Stimulated activated naive CD8-positive, alpha-beta T cell treated with anti-CD3 and anti-CD28 coated beads, Interleukin-15, amount 100 ng/mL, for 72 hours (primary cell): ENCODE measurements at regions not wholly inside any gene's neighbourhood (a gene's known extent, or its start where the extent isn't known, plus 50 kb on each side); places are given as distances from the start of the nearest gene placed in this dataset.

Experiments
- ATAC-seq: fragments of 150-1000 bp; cut with Tn5 transposase; 2 replicates; pipeline ENCODE4 v1.10.0; 2021; ENCODE audit warnings: mild to moderate bottlenecking, moderate library complexity
- DNase-seq, 2 donors: peaks; one replicate each; pipeline ENCODE4 v3.0.0; 2021 to 2022
- H3K27ac Mint-ChIP-seq, 2 donors: one replicate each; pipeline ENCODE4 v1.8.0; 2022; ENCODE audit warnings: mild to moderate bottlenecking in 2 of 2, mixed read lengths in 2 of 2, moderate library complexity in 2 of 2
- H3K27me3 Mint-ChIP-seq: one replicate; pipeline ENCODE4 v1.8.0; 2022; ENCODE audit warnings: mixed read lengths
- H3K4me1 Mint-ChIP-seq: one replicate; pipeline ENCODE4 v1.8.0; 2022; ENCODE audit warnings: mild to moderate bottlenecking, mixed read lengths
- H3K4me3 Mint-ChIP-seq, 2 donors: one replicate each; pipeline ENCODE4 v1.8.0; 2022; ENCODE audit warnings: mild to moderate bottlenecking in 2 of 2, mixed read lengths in 2 of 2, moderate library complexity in 1 of 2
- H3K9me3 Mint-ChIP-seq, 2 donors: one replicate each; pipeline ENCODE4 v1.8.0; 2022; ENCODE audit warnings: mixed read lengths in 2 of 2

DNA sequence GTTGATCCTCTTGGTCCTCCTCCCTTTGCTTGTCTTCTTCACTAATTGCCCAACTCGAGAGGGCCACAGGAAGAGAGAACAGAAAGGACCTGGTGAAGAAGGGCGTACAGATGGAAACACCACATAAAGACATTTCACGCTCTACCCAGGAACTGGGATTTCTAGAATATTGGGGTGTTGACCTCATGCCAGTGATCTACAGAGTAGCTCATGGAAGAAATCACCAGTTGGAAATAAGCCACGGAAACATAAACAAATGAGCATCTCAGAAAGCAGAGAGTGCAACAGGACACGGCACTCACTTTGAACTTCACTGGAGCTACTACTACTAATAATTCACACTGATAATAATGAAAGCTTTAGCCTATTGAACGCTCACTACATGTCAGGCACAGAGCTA is 84.6 kb upstream of the ARHGEF3 start:
- Mint-ChIP-seq H3K9me3 (no peaks in the 10 kb centered on the region), H3K4me1 (peaks cover 89% of the 10 kb centered on the region), H3K27me3 (no peaks in the 10 kb centered on the region), H3K27ac (peak overlapping the region; percentile 19 to 28), H3K4me3 (peak overlapping the region; percentile 55 to 76)
- ATAC-seq: no peak
- no peak for DNase-seq

DNA sequence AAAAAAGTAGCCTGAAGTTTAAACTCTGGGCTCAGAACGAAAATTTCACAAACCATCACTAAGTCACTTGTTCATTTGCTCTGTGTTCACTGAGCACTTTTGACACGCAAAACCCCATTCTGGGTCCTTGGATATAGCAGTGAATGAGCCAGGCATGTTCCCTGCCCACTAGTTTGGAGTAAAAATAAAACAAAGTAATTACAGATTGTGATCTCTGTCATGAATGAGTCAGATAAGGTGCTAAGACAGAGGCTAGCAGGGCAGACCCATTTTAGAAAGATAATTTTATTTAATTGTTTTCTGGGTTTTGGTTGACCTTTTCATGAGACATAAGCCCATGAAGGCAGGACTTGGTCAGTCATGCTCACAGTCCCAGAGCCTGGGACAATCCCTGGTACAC is 84.1 kb upstream of the ARHGEF3 start:
- DNase-seq (no peak), ATAC-seq (peak; percentile 48)
- Mint-ChIP-seq H3K9me3 (no peaks in the 10 kb centered on the region), H3K4me3 (peak overlapping the region; percentile 55 to 76), H3K27me3 (no peaks in the 10 kb centered on the region), H3K4me1 (peaks cover 89% of the 10 kb centered on the region), H3K27ac (peak overlapping the region in 1 of 2 donors; percentile 28)

DNA sequence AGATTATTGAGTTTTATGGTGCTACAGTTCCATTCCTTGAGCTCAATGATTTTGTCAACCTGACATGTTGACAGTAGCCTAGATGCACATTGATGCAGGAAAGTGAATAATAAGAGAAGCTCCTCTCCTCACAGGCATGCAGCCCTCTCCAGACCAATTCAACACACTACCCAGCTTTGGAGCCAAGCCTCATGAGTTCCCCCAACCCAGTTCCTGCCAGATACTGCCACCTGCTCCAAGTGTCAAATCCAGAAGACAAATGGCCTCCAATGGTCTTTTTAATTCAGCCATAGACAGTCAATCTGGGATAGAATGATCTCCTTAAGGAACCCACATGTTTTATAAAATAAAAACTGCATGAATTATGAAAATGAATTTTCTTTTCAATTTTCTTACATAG is 83.7 kb upstream of the ARHGEF3 start:
- ATAC-seq (no peak), DNase-seq (no peak)
- Mint-ChIP-seq H3K9me3 (no peaks in the 10 kb centered on the region), H3K27me3 (no peaks in the 10 kb centered on the region), H3K4me1 (peaks cover 89% of the 10 kb centered on the region), H3K27ac (no peak overlapping the region), H3K4me3 (no peak overlapping the region)

DNA sequence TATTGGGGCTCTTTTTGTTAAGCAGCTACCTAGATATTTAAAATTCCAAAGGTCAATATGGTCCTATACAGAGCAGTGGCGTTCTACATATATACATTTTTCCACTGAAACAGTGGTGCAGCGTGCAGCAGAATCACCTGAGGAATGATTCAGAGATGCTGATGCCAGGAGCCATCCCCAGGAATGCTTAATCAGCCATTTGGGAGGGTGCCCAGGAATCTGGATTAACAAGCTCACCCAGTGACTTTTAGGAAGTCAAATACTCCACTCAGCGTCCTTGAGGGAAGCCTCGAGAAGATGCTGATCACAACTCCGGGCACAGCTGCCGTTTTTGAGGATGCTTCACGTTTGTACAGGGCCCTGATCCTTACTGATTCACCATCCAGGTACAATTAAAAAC is 82.6 kb upstream of the ARHGEF3 start:
- ATAC-seq (no peak), DNase-seq (no peak)
- no peaks in the 10 kb centered on the region for H3K27me3 Mint-ChIP-seq
- no peaks in the 10 kb centered on the region for H3K9me3 Mint-ChIP-seq
- no peak overlapping the region for H3K27ac Mint-ChIP-seq
- H3K4me1 Mint-ChIP-seq: peaks cover 93% of the 10 kb centered on the region
- no peak overlapping the region for H3K4me3 Mint-ChIP-seq

DNA sequence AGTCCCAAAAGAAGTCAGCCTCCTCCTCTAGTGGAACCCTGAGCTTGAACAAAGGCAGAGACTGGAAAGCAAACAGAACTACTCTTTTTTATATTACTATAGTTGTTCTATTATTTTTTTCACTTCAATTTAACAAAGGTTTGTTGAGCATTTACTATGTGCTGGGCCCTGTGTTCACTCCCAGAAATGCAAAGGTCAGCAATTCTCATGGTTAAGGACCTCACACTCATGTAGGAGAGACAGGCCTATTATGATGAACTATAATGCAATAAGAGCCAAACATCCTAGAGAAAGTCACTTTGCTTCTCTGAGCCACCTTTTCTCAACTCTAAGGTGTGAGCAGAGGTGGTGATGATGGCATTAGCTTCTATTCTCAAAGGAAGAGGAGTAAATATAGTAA is 82.1 kb upstream of the ARHGEF3 start:
- no peak for DNase-seq

DNA sequence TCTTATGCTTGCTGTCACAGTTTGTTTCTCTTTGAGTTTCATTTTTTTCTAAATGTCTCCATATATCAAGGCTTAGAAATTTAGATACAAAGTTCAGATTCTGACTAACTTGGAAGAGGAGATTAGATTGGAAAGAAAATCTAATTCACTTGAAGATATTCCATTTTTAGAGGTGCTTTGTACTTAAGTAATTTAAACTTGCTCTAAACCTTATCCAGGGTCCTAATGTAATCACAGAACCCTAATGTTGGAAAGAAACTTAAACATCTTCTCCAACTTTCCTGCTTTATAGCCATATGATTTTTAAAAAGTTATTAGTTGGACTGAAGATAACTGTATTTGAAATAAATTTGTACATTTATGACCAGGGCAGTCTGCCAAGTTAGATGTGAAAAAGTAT is 81.1 kb upstream of the ARHGEF3 start:
- no peaks in the 10 kb centered on the region for H3K9me3 Mint-ChIP-seq
- DNase-seq (no peak), ATAC-seq (no peak)
- no peak overlapping the region for H3K4me3 Mint-ChIP-seq
- no peaks in the 10 kb centered on the region for H3K27me3 Mint-ChIP-seq
- peaks cover 93% of the 10 kb centered on the region for H3K4me1 Mint-ChIP-seq
- no peak overlapping the region for H3K27ac Mint-ChIP-seq

More for the DNA sequence above, 82.1 kb upstream of the ARHGEF3 start:
- H3K9me3 Mint-ChIP-seq: no peaks in the 10 kb centered on the region
- no peak for ATAC-seq
- H3K27ac Mint-ChIP-seq: no peak overlapping the region
- H3K4me3 Mint-ChIP-seq: no peak overlapping the region
- H3K4me1 Mint-ChIP-seq: peaks cover 93% of the 10 kb centered on the region
- H3K27me3 Mint-ChIP-seq: no peaks in the 10 kb centered on the region

DNA sequence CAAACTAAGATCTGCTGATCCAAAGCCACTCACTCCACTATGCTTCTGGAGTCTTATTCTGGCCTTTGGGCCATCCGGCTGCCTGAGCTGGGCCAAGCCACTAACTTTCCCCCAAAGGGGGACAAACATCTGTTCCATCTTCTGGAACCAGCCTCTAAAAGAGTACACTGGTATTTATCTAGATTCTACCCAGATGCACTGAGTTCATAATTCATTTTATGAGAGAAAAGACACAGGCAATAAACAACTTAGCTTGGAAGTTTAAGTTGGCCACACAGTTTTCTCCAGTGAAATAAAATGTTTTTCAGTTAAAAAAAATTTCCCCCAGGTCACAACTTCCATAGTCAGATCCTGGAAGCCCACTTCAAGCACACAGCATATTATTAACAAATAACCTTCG is 80.1 kb upstream of the ARHGEF3 start:
- Mint-ChIP-seq H3K4me1 (peaks cover 93% of the 10 kb centered on the region), H3K27ac (no peak overlapping the region)
- ATAC-seq: no peak

DNA sequence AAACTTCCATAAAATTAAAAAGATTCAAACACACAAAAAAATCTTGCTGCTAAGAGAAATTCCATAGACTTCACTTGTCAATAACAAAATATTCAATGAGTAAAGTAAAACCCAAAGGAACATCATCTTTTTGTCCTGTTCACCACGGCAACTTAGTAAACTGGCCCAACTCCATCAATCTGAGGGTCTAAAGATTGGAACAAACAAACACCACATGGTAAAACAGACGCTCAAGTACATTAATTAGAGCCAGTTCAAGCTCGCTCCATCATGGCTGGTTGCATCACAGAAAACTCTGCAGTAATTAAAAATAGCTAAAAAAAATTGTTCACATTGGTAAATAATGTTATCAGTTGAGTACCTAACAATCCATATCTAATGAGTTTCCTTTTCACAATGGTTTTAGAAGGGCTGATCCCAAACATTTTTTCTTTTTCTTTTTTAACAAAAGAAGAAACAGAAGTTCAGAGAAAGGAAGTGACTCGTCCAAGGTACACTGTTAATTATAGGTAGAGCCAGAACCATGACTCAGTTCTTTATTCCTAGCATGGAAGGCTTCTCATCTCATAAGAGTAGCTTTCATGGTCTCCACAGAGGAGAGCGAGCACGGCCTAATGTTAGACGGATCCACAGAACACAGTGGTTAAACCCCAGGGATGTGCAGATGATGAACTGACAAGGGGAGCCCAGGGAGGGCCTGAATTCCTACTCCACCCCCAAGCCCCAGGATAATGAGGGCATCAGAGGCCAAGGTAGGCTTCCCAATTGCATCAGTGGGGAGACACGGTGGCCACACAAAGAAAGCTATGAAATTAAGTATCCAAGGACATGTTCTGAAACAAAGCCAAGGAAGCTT is 79.2 kb upstream of the ARHGEF3 start:
- H3K4me3 Mint-ChIP-seq: no peak overlapping the region
- ATAC-seq (no peak), DNase-seq (no peak)
- peaks cover 93% of the 10 kb centered on the region for H3K4me1 Mint-ChIP-seq
- H3K9me3 Mint-ChIP-seq: no peaks in the 10 kb centered on the region
- no peaks in the 10 kb centered on the region for H3K27me3 Mint-ChIP-seq
- H3K27ac Mint-ChIP-seq: peak overlapping the region in 1 of 2 donors; percentile 53

More for the DNA sequence above, 80.1 kb upstream of the ARHGEF3 start:
- Mint-ChIP-seq H3K27me3 (no peaks in the 10 kb centered on the region), H3K9me3 (no peaks in the 10 kb centered on the region), H3K4me3 (no peak overlapping the region)
- DNase-seq: no peak

DNA sequence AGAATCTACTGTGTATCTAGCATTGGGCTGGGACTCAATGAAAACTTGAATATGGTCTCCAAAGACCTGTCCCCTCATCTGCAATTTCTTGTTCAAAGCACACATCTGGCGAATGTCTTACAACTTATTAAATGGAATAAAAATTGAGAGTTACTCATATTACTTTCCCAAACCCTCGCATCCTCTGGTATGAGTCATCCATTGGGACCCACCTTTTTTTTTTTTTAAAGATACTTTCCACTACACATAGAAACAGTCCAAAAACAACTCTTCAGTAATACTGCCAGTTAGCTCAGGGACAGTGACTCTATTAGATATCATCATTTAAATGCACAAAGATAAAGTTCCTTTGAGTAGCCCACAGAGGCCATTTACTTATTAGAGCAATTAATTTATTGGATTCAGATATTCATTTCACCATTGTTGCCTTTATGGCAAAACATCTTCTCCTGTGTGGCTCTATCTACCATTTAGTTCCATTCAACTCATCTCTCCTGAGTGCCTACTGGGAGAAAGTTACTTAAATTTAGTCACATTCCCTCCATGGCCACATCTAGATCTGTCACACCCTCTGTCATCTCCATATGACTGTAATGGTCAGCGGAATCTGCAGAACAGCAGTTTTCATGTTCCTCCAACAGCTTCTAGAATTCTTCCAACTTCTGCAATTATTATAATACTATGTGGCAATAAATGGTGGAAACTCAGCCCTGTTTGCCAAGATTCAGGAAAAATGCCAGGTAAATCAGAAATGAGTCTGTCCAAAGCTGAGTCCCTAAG is 77.9 kb upstream of the ARHGEF3 start:
- H3K27ac Mint-ChIP-seq: peak overlapping the region; percentile 84 to 89
- DNase-seq: no peak
- no peaks in the 10 kb centered on the region for H3K27me3 Mint-ChIP-seq
- peak overlapping the region; percentile 48 to 66 for H3K4me3 Mint-ChIP-seq
- peak; percentile 64 for ATAC-seq
- peaks cover 91% of the 10 kb centered on the region for H3K4me1 Mint-ChIP-seq
- no peaks in the 10 kb centered on the region for H3K9me3 Mint-ChIP-seq

DNA sequence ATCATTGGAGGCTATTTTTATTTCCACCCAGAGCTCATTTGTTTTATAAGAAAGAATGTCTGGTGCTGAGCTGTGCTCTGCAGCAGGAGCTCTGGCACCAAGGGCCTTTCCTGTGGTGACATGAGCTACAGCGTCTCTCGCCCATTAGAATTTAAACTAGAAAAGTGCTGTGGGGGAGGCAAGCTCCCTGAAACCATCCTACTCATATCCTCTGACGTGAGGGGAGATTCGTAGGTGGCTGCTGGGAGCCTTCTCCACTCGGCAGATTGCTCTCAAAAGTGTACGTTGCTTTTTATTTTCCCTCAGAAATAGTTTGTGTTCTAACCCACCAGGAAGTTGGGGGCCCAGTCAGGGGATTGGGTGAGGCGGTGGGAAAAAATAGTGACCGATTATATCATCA is 76.3 kb upstream of the ARHGEF3 start:
- Mint-ChIP-seq H3K9me3 (no peaks in the 10 kb centered on the region), H3K27me3 (no peaks in the 10 kb centered on the region), H3K4me1 (peaks cover 92% of the 10 kb centered on the region), H3K4me3 (peak overlapping the region; percentile 79 to 81), H3K27ac (peak overlapping the region; percentile 87 to 95)
- ATAC-seq: peak; percentile 94
- DNase-seq: peak; percentile 45 to 69

DNA sequence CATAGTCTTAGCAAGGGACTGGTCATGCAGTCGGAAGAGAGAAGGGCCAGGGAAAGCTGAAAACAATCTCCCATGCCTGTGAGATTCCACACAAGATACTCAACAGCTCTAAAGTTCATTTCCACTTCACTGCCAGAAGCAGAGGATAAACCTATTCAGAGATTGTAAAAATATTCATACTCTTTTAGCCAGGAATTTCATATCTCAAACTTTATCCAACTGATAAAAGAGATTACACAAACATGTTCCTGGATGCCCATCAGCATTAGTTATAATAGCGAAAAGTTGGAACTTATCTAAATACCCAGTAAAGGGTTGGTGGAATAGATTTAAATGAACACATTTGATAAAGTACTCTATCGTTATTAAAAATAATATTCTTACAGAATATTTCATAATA is 75.2 kb upstream of the ARHGEF3 start:
- Mint-ChIP-seq H3K9me3 (no peaks in the 10 kb centered on the region), H3K4me3 (peak overlapping the region in 1 of 2 donors; percentile 41), H3K27ac (peak overlapping the region in 1 of 2 donors; percentile 52), H3K27me3 (no peaks in the 10 kb centered on the region), H3K4me1 (peaks cover 86% of the 10 kb centered on the region)
- DNase-seq: no peak
- no peak for ATAC-seq

DNA sequence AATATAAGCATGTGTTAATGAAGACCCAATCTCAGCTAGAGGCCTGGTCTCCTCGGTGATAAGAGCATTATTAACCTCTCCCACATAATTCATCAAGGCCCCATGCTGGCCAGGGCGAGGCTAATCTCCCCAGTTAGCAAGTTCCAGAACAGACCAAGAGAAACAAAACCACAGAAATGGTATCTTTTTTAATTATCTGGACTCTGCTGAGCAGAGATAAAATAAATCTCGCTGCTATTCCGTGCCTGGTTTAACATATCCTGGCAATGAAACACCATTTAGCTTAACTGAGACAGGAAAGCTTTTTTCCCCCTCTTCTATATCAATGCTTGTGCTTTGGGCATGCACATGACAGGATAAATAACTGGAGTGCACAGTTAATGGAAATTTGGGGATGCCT is 72.5 kb upstream of the ARHGEF3 start:
- no peak overlapping the region for H3K27ac Mint-ChIP-seq
- H3K4me3 Mint-ChIP-seq: no peak overlapping the region
- no peaks in the 10 kb centered on the region for H3K9me3 Mint-ChIP-seq
- ATAC-seq: no peak
- peaks cover 73% of the 10 kb centered on the region for H3K4me1 Mint-ChIP-seq
- DNase-seq: no peak
- no peaks in the 10 kb centered on the region for H3K27me3 Mint-ChIP-seq

DNA sequence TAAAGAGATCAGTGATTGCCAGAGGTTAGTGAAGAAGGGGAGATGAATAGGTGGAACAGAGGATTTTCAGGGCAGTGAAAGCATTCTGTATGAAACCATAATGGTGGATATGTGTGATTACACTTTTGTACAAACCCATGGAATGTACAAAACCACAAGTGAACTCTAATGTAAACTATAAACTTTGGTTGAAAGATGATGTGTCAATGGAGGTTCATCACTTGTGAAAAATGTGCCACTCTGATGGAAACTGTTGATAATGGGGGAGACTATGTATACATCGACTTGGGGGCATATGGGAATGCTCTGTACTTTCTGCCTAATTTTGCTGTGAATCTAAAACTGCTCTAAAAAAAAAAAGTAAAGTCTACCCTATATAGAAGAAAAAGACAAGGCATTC is 68.7 kb upstream of the ARHGEF3 start:
- no peaks in the 10 kb centered on the region for H3K9me3 Mint-ChIP-seq
- ATAC-seq (no peak), DNase-seq (no peak)
- no peaks in the 10 kb centered on the region for H3K27me3 Mint-ChIP-seq
- no peak overlapping the region for H3K27ac Mint-ChIP-seq
- H3K4me3 Mint-ChIP-seq: peak overlapping the region in 1 of 2 donors; percentile 42
- peaks cover 72% of the 10 kb centered on the region for H3K4me1 Mint-ChIP-seq

DNA sequence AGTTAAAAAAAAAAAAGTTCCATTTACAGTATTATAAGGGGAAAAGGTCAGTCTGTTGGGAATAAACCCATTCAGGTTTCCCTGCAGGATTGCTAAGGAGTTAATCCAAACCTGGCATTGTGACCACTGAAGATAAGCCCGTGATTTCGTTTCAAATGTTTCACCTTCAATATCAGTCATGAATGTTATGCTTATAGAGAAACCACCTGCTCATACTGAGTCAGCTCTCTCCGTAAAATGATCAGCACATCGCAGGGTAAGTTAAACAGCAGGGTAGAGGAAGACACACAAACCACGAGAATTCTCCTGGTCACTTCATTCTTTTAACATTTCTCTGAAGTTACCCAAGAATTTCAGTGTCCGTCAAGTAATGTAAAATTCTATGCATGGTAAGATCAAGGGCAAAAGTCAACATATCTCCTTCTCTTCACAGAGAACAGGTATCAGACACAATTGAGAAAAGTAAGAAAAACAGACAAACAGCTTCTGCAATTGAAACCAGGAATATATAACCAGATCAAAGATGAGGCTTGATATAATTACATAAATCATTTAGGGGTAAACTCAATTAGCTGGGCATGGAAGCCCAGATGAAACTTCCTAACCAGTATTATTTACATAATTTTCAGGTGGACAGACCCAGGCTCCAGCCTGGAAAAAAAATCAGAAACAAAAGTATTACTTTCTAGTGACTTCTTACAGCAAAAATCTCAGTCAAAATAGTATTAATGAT is 67.6 kb upstream of the ARHGEF3 start:
- Mint-ChIP-seq H3K4me1 (peaks cover 75% of the 10 kb centered on the region), H3K9me3 (peaks cover 0 to 3% of the 10 kb centered on the region in 2 donors), H3K27me3 (no peaks in the 10 kb centered on the region), H3K4me3 (peak overlapping the region; percentile 64 to 67), H3K27ac (peak overlapping the region in 1 of 2 donors; percentile 63)
- ATAC-seq (peak; percentile 89), DNase-seq (no peak)

DNA sequence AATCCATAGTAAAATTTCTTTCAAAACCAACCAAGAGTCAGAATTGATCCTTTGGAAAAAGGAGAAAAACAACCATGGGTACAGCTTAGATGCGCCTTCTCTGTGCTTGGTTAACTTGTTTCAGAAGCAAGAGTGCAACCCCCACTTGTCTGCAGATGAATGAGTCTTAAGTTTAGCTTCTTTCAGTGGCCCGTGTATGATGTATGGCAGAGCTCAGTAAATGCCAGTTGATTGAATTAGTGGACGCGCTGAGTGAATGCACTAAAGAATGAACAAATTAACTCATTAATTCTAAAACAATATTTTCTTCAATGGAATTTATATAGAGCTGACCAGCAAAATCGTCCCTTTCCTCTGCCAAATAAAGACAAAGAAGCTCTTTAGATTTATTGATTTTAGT is 67.0 kb upstream of the ARHGEF3 start:
- H3K27me3 Mint-ChIP-seq: no peaks in the 10 kb centered on the region
- no peak overlapping the region for H3K27ac Mint-ChIP-seq
- H3K9me3 Mint-ChIP-seq: peaks cover 0 to 8% of the 10 kb centered on the region in 2 donors
- DNase-seq: no peak
- ATAC-seq: no peak
- peaks cover 75% of the 10 kb centered on the region for H3K4me1 Mint-ChIP-seq
- H3K4me3 Mint-ChIP-seq: peak overlapping the region; percentile 64 to 67
